Ectodermal cell (in vitro differentiated cells): ENCODE measurements at regions not wholly inside any gene's neighbourhood (a gene's known extent, or its start where the extent isn't known, plus 50 kb on each side); places are given as distances from the start of the nearest gene placed in this dataset.
"Not testable (repeated sequence)": the region's sequence is repeated elsewhere in the genome, so short reads cannot be mapped to it uniquely, and the experiment has no call there.

ENCODE experiments used
- H3K27ac ChIP-seq: 2 replicates; pipeline ENCODE4 v1.7.0; 2013; ENCODE audit warnings: mild to moderate bottlenecking, low read depth, low read length; ENCODE audit not compliant: insufficient read depth, poor library complexity, severe bottlenecking
- H3K27me3 ChIP-seq: 2 replicates; pipeline ENCODE4 v1.7.0; 2013; ENCODE audit warnings: mild to moderate bottlenecking, low read length; ENCODE audit not compliant: insufficient read depth, control insufficient read depth, poor library complexity, severe bottlenecking
- H3K36me3 ChIP-seq: one replicate; pipeline ENCODE4 v1.7.0; 2013; ENCODE audit warnings: low read length; ENCODE audit not compliant: control insufficient read depth, insufficient read depth
- H3K4me1 ChIP-seq: one replicate; pipeline ENCODE4 v1.7.0; 2013; ENCODE audit warnings: low read length; ENCODE audit not compliant: control insufficient read depth, insufficient read depth
- H3K4me3 ChIP-seq: 2 replicates; pipeline ENCODE4 v1.7.0; 2013; ENCODE audit warnings: low read depth, low read length, control low read depth; ENCODE audit not compliant: insufficient read depth
- H3K9me3 ChIP-seq: 2 replicates; pipeline ENCODE4 v1.7.0; 2013; ENCODE audit warnings: mild to moderate bottlenecking, low read length, moderate library complexity; ENCODE audit not compliant: control insufficient read depth
- WGBS, 2 experiments: methylation state at CpG; one replicate each; pipeline ENCODE4 v1.1.7; 2013; ENCODE audit warnings: missing lambda C conversion rate in 2 of 2; 5-methylcytosine and 5-hydroxymethylcytosine counted together

DNA sequence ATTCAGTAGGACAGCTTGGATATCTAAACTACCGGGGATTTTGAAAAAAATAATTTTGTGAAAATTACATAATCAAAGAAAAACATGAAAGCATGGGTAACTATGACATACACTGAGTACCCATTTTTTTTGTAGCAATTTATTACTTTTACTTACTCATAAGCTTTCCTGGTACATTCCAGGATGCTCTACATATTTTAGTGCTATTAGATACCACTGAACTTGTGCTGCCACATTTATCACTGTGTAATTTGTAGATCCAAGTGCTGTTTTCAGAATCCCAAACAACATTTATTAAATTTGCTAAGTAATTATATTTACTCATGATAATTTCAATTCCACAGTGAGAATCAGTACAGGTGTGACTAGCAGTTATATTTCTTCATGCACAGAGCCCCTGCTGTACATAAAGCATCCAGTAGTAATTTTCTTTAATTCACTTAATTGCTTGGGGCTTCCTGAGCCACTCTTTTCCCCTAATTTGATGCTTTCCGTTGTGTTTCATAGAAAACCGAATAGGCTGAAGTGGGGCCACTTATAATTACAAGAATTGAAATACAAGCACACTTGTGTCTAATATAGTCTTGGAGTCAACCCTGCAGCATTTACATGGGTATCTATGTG lies 2254.4 kb downstream of the ARAP2 start:
- Histone ChIP-seq H3K36me3 (no peaks in the 10 kb centered on the region), H3K9me3 (no peaks in the 10 kb centered on the region), H3K27me3 (no peaks in the 10 kb centered on the region), H3K4me1 (no peaks in the 10 kb centered on the region), H3K4me3 (no peak overlapping the region), H3K27ac (no peak overlapping the region)
- WGBS, 2 experiments: 96 to 100% methylated on average over 2 of the region's 3 CpGs

DNA sequence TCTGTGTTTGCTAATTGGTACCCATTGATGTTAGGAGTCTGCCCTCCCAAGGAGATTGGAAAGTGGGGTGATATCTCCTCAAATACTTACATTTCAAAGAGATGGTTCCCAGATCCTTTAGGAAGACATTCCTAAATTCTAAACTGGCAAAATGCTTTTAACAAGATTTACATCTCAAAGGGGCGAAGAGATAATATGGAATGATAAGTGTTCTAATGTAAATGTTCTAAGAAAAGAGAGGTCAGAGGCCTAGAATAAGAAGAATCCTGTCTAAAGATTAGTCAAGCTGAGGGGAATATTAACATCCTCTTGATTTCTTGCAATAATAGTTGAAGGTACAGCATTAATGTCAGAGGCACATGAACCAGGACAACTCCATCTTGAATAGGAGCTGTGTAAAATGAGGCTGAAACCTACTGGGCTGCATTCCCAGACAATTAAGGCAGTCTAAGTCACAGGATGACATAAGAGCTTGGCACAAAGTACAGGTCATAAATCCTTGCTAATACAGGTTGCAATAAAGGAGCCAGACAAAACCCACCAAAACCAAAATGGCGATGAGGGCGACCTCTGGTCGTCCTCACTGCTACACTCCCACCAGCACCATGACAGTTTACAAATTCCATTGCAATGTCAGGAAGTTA lies 2248.1 kb downstream of the ARAP2 start:
- H3K36me3 ChIP-seq: no peaks in the 10 kb centered on the region
- H3K27me3 ChIP-seq: no peaks in the 10 kb centered on the region
- no peak overlapping the region for H3K27ac ChIP-seq
- no peaks in the 10 kb centered on the region for H3K9me3 ChIP-seq
- peaks cover 4% of the 10 kb centered on the region for H3K4me1 ChIP-seq
- 86 to 95% methylated on average over 4 of the region's 4 CpGs for WGBS, 2 experiments
- no peak overlapping the region for H3K4me3 ChIP-seq

DNA sequence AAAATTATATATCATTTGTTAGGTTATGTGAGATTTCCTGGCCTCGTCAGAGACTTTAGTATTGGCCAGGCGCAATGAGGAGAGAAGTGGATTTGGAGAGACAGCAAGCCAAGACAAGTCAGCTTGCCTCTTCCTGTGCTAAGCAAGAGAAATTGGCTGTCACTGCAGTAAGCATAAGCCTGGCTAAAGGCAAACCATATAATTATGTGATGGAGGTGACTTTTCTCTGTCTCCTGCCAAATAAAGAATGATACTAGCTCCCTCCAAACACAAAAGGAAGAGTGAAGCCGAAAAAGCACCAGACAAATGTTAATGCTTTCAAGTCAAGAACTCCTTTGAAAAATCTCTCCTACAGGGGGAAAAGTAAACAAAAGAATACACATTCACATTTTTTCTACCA lies 2246.0 kb downstream of the ARAP2 start:
- 70 to 75% methylated on average over 3 of the region's 3 CpGs for WGBS, 2 experiments
- no peaks in the 10 kb centered on the region for H3K36me3 ChIP-seq
- peaks cover 4% of the 10 kb centered on the region for H3K4me1 ChIP-seq
- no peaks in the 10 kb centered on the region for H3K27me3 ChIP-seq
- H3K4me3 ChIP-seq: no peak overlapping the region
- no peak overlapping the region for H3K27ac ChIP-seq
- no peaks in the 10 kb centered on the region for H3K9me3 ChIP-seq

DNA sequence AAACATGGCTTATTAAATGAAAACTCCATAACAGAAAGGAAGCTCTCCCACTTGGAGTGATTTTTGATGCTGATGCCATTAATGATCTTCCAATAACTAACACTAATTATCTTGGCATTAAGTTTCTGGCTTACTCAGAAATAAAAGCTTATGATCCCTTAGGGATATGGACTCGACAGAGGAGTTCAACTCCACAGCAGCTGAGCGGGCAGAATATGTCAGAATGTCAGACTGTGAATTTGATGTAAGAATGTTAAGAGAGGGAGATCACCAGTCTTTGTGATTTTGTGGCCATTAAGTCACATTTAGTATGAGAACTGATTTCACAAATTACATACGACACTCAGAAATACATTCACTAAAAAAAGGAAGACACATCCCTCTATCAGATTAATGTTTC lies 2244.0 kb downstream of the ARAP2 start:
- H3K9me3 ChIP-seq: no peaks in the 10 kb centered on the region
- WGBS, 2 experiments: 89 to 92% methylated on average over 3 of the region's 3 CpGs
- H3K27me3 ChIP-seq: no peaks in the 10 kb centered on the region
- H3K36me3 ChIP-seq: no peaks in the 10 kb centered on the region
- H3K4me1 ChIP-seq: peaks cover 4% of the 10 kb centered on the region
- H3K4me3 ChIP-seq: no peak overlapping the region
- no peak overlapping the region for H3K27ac ChIP-seq

DNA sequence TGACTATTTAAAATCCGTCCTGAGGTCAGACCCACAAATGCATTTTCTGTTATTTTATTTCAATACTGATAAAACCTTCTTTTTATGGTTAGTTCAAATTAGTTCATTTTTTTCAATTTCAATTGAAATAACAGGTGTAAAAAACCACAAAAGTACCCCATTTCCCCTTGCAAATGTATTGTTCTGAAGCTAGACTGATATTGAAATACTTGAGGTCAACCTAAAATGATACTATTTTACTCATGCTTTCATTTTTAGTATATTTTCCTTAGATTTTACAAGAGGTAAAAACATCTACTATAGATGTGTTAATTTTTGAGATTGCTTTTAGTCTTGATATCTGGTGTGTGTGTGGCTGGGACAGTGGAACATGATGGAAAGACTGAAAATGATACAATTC lies 2237.8 kb downstream of the ARAP2 start:
- no CpG with 5 or more reads among the region's 1 CpG for WGBS, 2 experiments
- not testable (repeated sequence) for H3K27me3 ChIP-seq

DNA sequence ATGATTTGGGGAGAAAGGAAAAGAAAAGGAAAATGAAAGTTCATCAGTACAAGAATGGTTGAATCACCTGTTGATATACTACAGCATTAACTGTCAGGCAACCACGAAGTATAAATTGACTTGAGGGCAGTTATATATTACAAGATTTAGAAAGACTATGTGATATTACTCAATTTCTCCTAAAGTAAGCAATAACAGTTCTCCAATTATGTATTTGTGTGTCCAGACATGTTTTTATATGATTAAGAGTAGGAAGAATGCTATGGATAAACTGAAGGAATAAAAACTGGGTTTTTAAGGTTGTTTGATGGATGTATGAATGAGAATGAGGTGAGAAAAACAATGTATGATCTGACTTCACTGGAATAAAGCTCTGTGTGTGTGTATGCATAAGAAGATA lies 2234.4 kb downstream of the ARAP2 start:
- Histone ChIP-seq H3K27me3 (no peaks in the 10 kb centered on the region), H3K4me3 (no peak overlapping the region), H3K36me3 (no peaks in the 10 kb centered on the region), H3K4me1 (no peaks in the 10 kb centered on the region), H3K9me3 (no peaks in the 10 kb centered on the region), H3K27ac (no peak overlapping the region)
- WGBS, 2 experiments: 100% methylated on average over 1 of the region's 1 CpG; no CpG with 5 or more reads in 1 of the 2 experiments

More for the DNA sequence above, 2237.8 kb downstream of the ARAP2 start:
- H3K4me3 ChIP-seq, H3K9me3 ChIP-seq, H3K4me1 ChIP-seq, H3K27ac ChIP-seq, H3K36me3 ChIP-seq: not testable (repeated sequence)

DNA sequence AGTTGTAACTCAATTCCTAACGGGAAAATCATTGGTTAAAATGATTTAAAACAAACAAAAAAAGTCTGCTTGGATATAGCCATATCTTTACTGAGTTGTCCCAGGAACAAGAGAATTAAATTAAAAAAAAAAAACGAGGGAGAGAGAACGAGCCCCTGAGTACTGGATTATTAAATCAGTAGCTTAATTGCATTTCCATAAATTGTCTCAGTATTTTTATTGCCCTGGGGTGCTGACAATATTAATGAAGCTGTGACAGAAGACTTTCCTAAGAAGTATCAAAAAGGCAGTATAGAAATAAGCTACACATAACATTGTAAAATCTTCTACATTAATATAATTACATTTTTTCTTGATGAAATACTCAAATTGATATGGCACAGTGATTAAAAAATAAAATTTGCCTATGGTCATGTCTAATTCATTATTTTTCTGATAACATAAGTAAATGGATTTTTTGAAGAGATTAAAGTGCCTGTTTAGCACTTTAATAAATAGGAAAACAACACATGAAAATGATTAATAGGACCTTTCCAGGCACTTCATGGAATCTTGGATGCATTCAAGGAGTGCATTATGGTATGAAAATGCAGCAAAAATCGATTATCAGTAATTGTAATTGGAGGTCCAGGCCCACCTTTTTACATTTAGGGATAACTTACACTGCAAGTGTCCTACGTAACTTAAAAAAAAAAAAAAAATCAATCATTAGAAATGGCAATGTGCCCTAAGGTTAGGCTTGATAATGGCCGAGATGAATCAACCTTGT lies 2233.4 kb downstream of the ARAP2 start:
- Histone ChIP-seq H3K27me3 (no peaks in the 10 kb centered on the region), H3K27ac (no peak overlapping the region), H3K9me3 (no peaks in the 10 kb centered on the region), H3K4me1 (no peaks in the 10 kb centered on the region), H3K36me3 (no peaks in the 10 kb centered on the region), H3K4me3 (no peak overlapping the region)
- 86% methylated on average over 3 to 5 of the region's 6 CpGs for WGBS, 2 experiments

DNA sequence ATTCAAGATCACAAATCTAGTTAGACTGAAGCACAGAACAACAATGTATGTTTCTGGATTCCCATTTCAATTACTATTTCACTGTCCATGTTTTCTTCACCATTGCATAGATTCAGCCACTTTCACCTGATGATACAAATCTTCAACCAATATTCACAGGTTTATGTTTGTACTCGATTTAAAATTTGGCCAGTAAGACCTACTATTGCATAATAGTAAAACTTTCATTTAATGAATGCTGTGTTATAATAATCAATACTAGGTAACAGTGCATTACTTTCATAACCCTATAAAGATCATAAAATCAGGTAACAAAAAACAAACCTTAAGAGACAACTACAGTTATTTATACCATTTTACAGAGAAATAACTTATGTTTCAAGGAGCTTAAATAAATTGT lies 2209.1 kb downstream of the ARAP2 start:
- Histone ChIP-seq H3K27ac (no peak overlapping the region), H3K4me1 (no peaks in the 10 kb centered on the region), H3K9me3 (no peaks in the 10 kb centered on the region), H3K36me3 (no peaks in the 10 kb centered on the region), H3K27me3 (no peaks in the 10 kb centered on the region), H3K4me3 (no peak overlapping the region)
- 86% methylated on average over 1 of the region's 1 CpG; no CpG with 5 or more reads in 1 of the 2 experiments for WGBS, 2 experiments

DNA sequence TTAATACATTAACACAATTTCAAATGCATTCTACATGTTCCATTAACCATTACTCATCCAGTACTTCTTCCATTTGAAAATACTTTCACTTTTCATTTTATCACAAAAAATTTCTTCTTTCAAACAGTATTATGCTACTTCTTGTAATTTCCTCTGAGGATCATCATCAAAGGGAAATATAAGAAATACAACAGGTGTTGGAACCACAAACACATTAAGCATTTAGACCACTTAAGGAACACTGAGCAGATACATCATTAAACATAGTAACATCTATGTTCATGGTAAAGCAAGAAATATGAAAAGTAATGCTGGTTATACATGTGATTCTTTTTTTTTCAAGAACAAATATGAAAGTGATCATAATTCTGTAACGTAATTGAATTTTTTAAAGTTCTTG lies 2207.0 kb downstream of the ARAP2 start:
- Histone ChIP-seq H3K36me3 (no peaks in the 10 kb centered on the region), H3K4me3 (no peak overlapping the region), H3K27ac (no peak overlapping the region), H3K27me3 (no peaks in the 10 kb centered on the region), H3K9me3 (no peaks in the 10 kb centered on the region), H3K4me1 (no peaks in the 10 kb centered on the region)
- no CpG with 5 or more reads among the region's 1 CpG for WGBS, 2 experiments

DNA sequence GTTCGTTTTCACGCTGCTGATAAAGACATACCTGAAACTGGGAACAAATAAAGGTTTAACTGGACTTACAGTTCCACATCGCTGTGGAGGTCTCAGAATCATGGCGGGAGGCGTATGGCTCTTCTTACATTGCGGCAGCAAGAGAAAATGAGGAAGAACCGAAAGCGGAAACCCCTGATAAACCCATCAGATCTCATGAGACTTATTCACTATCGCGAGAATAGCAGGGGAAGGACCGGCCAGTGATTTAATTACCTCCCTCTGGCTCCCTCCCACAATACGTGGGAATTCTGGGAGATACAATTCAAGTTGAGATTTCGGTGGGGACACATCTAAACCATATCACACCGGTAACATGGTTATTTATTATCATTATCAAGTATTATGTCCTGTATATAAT lies 2204.5 kb downstream of the ARAP2 start:
- Histone ChIP-seq H3K4me3 (no peak overlapping the region), H3K4me1 (no peaks in the 10 kb centered on the region), H3K36me3 (no peaks in the 10 kb centered on the region), H3K27ac (no peak overlapping the region), H3K27me3 (no peaks in the 10 kb centered on the region), H3K9me3 (no peaks in the 10 kb centered on the region)
- WGBS, 2 experiments: 92 to 95% methylated on average over 13 of the region's 14 CpGs
